Activated CD8-positive, alpha-beta T cell treated with anti-CD3 and anti-CD28 coated beads for 36 hours (primary cell): ENCODE measurements at regions not wholly inside any gene's neighbourhood (a gene's known extent, or its start where the extent isn't known, plus 50 kb on each side); places are given as distances from the start of the nearest gene placed in this dataset.

Experiments
- ATAC-seq: fragments of 200-7000 bp; cut with Tn5 transposase; one replicate; pipeline ENCODE4 v1.10.0; 2021; ENCODE audit warnings: mild to moderate bottlenecking, moderate library complexity
- CTCF ChIA-PET: fragments of 350-600 bp; sonication (Branson Sonifier 250); formaldehyde crosslinking; loops from one replicate; lab custom pipeline; 2021; ENCODE audit warnings: antibody characterized with exemption; lab: Charles Lee
- POLR2A ChIA-PET: fragments of 350-600 bp; sonication (Branson Sonifier 250); formaldehyde crosslinking; loops from one replicate; lab custom pipeline; 2021; ENCODE audit warnings: antibody characterized with exemption; lab: Charles Lee
- DNase-seq: peaks from one replicate; pipeline ENCODE4 v3.0.0-alpha.2; 2020
- H3K27ac Mint-ChIP-seq: one replicate; pipeline ENCODE4 v1.8.0; 2021; ENCODE audit warnings: mild to moderate bottlenecking, mixed read lengths
- H3K27me3 Mint-ChIP-seq: one replicate; pipeline ENCODE4 v1.8.0; 2021; ENCODE audit warnings: mixed read lengths
- H3K36me3 Mint-ChIP-seq: one replicate; pipeline ENCODE4 v1.8.0; 2021; ENCODE audit warnings: low read depth, mixed read lengths
- H3K4me1 Mint-ChIP-seq: one replicate; pipeline ENCODE4 v1.8.0; 2021; ENCODE audit warnings: low read depth, mixed read lengths
- H3K4me3 Mint-ChIP-seq: one replicate; pipeline ENCODE4 v1.8.0; 2021; ENCODE audit warnings: mild to moderate bottlenecking, moderate library complexity, mixed read lengths
- H3K9me3 Mint-ChIP-seq: one replicate; pipeline ENCODE4 v1.8.0; 2021; ENCODE audit warnings: mixed read lengths
- CTCF ChIP-seq: fragments of 200-600 bp; IDR thresholded peaks from one replicate; pipeline ENCODE4 v1.8.0; 2022; ENCODE audit warnings: antibody characterized with exemption, mild to moderate bottlenecking
- intact Hi-C: fragments of 100-400 bp; cut with micrococcal nuclease; formaldehyde crosslinking; loops from one replicate; pipeline ENCODE4 v1.10.0; 2022

- H3K27me3 Mint-ChIP-seq, result no peaks in the 10 kb centered on the region
- TF ChIP-seq CTCF, result no peak
- ChIA-PET POLR2A (no interaction called here), CTCF (no interaction called here)
- intact Hi-C loops, result no loop called here
- no peaks in the 10 kb centered on the region for H3K36me3 Mint-ChIP-seq
- no peaks in the 10 kb centered on the region for H3K4me1 Mint-ChIP-seq
- no peak overlapping the region for H3K4me3 Mint-ChIP-seq
- ATAC-seq (no peak), DNase-seq (no peak)
- no peak overlapping the region for H3K27ac Mint-ChIP-seq
- H3K9me3 Mint-ChIP-seq, result peaks cover 7% of the 10 kb centered on the region
These were observed 469.1 kb upstream of the FAT3 start for GRCh38 chr11:91755526-91755925.

- peaks cover 7% of the 10 kb centered on the region for H3K9me3 Mint-ChIP-seq
- CTCF ChIA-PET, result no interaction called here
- H3K36me3 Mint-ChIP-seq, result no peaks in the 10 kb centered on the region
- H3K27ac Mint-ChIP-seq, result no peak overlapping the region
- POLR2A ChIA-PET, result no interaction called here
- H3K27me3 Mint-ChIP-seq, result no peaks in the 10 kb centered on the region
- intact Hi-C loops, result no loop called here
- H3K4me3 Mint-ChIP-seq, result no peak overlapping the region
- no peak for TF ChIP-seq CTCF
- H3K4me1 Mint-ChIP-seq, result no peaks in the 10 kb centered on the region
- ATAC-seq (no peak), DNase-seq (no peak)
These were observed 475.4 kb upstream of the FAT3 start for GRCh38 chr11:91749251-91749650.

GRCh38 chr11:91742155-91742554, 482.5 kb upstream of the FAT3 start:
- no peak overlapping the region for H3K27ac Mint-ChIP-seq
- intact Hi-C loops, result no loop called here
- no peaks in the 10 kb centered on the region for H3K27me3 Mint-ChIP-seq
- no peak overlapping the region for H3K4me3 Mint-ChIP-seq
- no peak for TF ChIP-seq CTCF
- DNase-seq, result no peak
- H3K36me3 Mint-ChIP-seq, result no peaks in the 10 kb centered on the region
- no peaks in the 10 kb centered on the region for H3K4me1 Mint-ChIP-seq
- ChIA-PET POLR2A (no interaction called here), CTCF (no interaction called here)
- no peak for ATAC-seq
- peaks cover 9% of the 10 kb centered on the region for H3K9me3 Mint-ChIP-seq

GRCh38 chr11:91731051-91731450, 493.6 kb upstream of the FAT3 start:
- no peak for TF ChIP-seq CTCF
- ATAC-seq (no peak), DNase-seq (no peak)
- Mint-ChIP-seq H3K9me3 (peaks cover 14% of the 10 kb centered on the region), H3K4me1 (no peaks in the 10 kb centered on the region), H3K36me3 (no peaks in the 10 kb centered on the region), H3K27ac (no peak overlapping the region), H3K27me3 (no peaks in the 10 kb centered on the region), H3K4me3 (no peak overlapping the region)
- intact Hi-C loops, result no loop called here
- POLR2A ChIA-PET, result no interaction called here
- CTCF ChIA-PET, result no interaction called here

- H3K36me3 Mint-ChIP-seq, result no peaks in the 10 kb centered on the region
- no peak for TF ChIP-seq CTCF
- peaks cover 11% of the 10 kb centered on the region for H3K9me3 Mint-ChIP-seq
- POLR2A ChIA-PET, result no interaction called here
- H3K27me3 Mint-ChIP-seq, result no peaks in the 10 kb centered on the region
- no peak overlapping the region for H3K27ac Mint-ChIP-seq
- CTCF ChIA-PET, result no interaction called here
- no peak for ATAC-seq
- intact Hi-C loops, result no loop called here
- H3K4me3 Mint-ChIP-seq, result no peak overlapping the region
- no peaks in the 10 kb centered on the region for H3K4me1 Mint-ChIP-seq
- DNase-seq, result no peak
These were observed 494.0 kb upstream of the FAT3 start for GRCh38 chr11:91730620-91731019.
